ENCODE measurements at regions not wholly inside any gene's neighbourhood (a gene's known extent, or its start where the extent isn't known, plus 50 kb on each side); places are given as distances from the start of the nearest gene placed in this dataset.
A peak's percentile ranks its signal among the peaks of the same experiment; 100 is the strongest.

- DNase-seq (ENCODE audit: low read depth in 2 of 2) = no peak
These were observed 357.9 kb downstream of the RPS24 start for GRCh38 chr10:78391585-78391984.

- DNase-seq (ENCODE audit: low read depth in 2 of 2) = no peak
These were observed 358.5 kb downstream of the RPS24 start for GRCh38 chr10:78392197-78392596.

GRCh38 chr10:78393094-78393493 is 359.4 kb downstream of the RPS24 start:
- DNase-seq (ENCODE audit: low read depth in 2 of 2) = no peak

- DNase-seq (ENCODE audit: low read depth in 2 of 2) = no peak
These were observed 360.4 kb downstream of the RPS24 start for GRCh38 chr10:78394047-78394446.

- DNase-seq (ENCODE audit: low read depth in 2 of 2) = no peak
These were observed 361.5 kb downstream of the RPS24 start for GRCh38 chr10:78395162-78395561.

GRCh38 chr10:78396754-78397153 is 363.1 kb downstream of the RPS24 start:
- no peak for DNase-seq (ENCODE audit: low read depth in 2 of 2)

- DNase-seq (ENCODE audit: low read depth in 2 of 2) = no peak
These were observed 364.1 kb downstream of the RPS24 start for GRCh38 chr10:78397786-78398185.

- no peak for DNase-seq (ENCODE audit: low read depth in 2 of 2)
These were observed 364.7 kb downstream of the RPS24 start for GRCh38 chr10:78398382-78398781.

GRCh38 chr10:78401624-78402367 is 368.1 kb downstream of the RPS24 start:
- DNase-seq (ENCODE audit: low read depth in 2 of 2) = no peak

GRCh38 chr10:78402591-78402990 is 368.9 kb downstream of the RPS24 start:
- no peak for DNase-seq (ENCODE audit: low read depth in 2 of 2)

- DNase-seq (ENCODE audit: low read depth in 2 of 2) = no peak
These were observed 370.1 kb downstream of the RPS24 start for GRCh38 chr10:78403781-78404180.

GRCh38 chr10:78404296-78404695 is 370.6 kb downstream of the RPS24 start:
- no peak for DNase-seq (ENCODE audit: low read depth in 2 of 2)

- no peak for DNase-seq (ENCODE audit: low read depth in 2 of 2)
These were observed 371.6 kb downstream of the RPS24 start for GRCh38 chr10:78405231-78405630.

- DNase-seq (ENCODE audit: low read depth in 2 of 2) = no peak
These were observed 372.1 kb downstream of the RPS24 start for GRCh38 chr10:78405736-78406135.

- DNase-seq (ENCODE audit: low read depth in 2 of 2) = no peak
These were observed 373.0 kb downstream of the RPS24 start for GRCh38 chr10:78406648-78407008.

GRCh38 chr10:78407009-78407711 is 373.5 kb downstream of the RPS24 start:
- DNase-seq (ENCODE audit: low read depth in 2 of 2) = peak; percentile 89

- DNase-seq (ENCODE audit: low read depth in 2 of 2) = no peak
These were observed 374.3 kb downstream of the RPS24 start for GRCh38 chr10:78407966-78408365.

- no peak for DNase-seq (ENCODE audit: low read depth in 2 of 2)
These were observed 375.2 kb downstream of the RPS24 start for GRCh38 chr10:78408671-78409472.

- no peak for DNase-seq (ENCODE audit: low read depth in 2 of 2)
These were observed 376.6 kb downstream of the RPS24 start for GRCh38 chr10:78410046-78410965.

- no peak for DNase-seq (ENCODE audit: low read depth in 2 of 2)
These were observed 378.1 kb downstream of the RPS24 start for GRCh38 chr10:78411716-78412115.

- DNase-seq (ENCODE audit: low read depth in 2 of 2) = no peak
These were observed 378.9 kb downstream of the RPS24 start for GRCh38 chr10:78412605-78413004.

All from fibroblast of skin of left quadriceps (primary cell).